ENCODE measurements at regions not wholly inside any gene's neighbourhood (a gene's known extent, or its start where the extent isn't known, plus 50 kb on each side); places are given as distances from the start of the nearest gene placed in this dataset.

DNA sequence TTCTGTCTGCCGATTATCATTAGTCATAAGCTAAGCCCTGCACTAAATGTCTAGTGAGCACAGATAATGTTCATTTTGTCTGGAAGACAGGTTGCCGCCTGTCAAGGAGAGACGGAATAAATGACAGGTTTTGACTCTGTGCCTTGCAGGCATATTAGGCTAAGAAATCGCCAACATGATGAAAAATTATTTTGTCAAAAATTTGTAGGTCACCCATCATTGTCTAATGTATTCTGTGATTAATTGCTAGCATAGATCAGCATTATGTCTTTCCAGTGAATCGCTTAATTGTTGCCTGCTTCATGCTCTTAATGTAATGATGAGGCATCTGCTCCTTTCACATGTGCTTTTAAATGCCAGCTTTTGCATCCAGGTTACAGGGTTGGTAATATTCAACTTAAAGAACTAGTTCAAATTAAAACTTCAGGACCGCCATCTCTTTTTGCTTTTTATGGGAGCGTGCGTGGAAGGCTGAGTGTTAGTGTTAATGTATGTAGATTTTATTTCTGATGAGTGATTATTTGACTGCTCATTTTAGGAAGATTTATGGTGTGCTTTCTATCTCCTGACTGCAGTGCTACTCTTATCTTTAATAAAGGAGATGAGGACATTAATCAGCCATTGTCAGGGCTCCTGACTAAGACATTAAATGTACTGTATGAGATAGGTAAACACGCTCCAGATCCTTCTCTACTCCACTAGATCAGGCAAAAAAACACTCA, 120.8 kb upstream of the MEIS2 start:
- TF ChIP-seq, protein P1, sequence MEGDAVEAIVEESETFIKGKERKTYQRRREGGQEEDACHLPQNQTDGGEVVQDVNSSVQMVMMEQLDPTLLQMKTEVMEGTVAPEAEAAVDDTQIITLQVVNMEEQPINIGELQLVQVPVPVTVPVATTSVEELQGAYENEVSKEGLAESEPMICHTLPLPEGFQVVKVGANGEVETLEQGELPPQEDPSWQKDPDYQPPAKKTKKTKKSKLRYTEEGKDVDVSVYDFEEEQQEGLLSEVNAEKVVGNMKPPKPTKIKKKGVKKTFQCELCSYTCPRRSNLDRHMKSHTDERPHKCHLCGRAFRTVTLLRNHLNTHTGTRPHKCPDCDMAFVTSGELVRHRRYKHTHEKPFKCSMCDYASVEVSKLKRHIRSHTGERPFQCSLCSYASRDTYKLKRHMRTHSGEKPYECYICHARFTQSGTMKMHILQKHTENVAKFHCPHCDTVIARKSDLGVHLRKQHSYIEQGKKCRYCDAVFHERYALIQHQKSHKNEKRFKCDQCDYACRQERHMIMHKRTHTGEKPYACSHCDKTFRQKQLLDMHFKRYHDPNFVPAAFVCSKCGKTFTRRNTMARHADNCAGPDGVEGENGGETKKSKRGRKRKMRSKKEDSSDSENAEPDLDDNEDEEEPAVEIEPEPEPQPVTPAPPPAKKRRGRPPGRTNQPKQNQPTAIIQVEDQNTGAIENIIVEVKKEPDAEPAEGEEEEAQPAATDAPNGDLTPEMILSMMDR (IDR thresholded peaks at IDR 0.05) = no peak
- no peak for TF ChIP-seq POLR2A (IDR thresholded peaks at IDR 0.05)
